ACC112 (cell line): ENCODE measurements at regions not wholly inside any gene's neighbourhood (a gene's known extent, or its start where the extent isn't known, plus 50 kb on each side); places are given as distances from the start of the nearest gene placed in this dataset.

ENCODE experiments used
- H2AFZ ChIP-seq: fragments of 200-600 bp; sonication (generic); one replicate; pipeline ENCODE4 v1.6.0; 2017; ENCODE audit warnings: antibody characterized with exemption, low read length; ENCODE audit not compliant: unreplicated experiment
- H3K27ac ChIP-seq: fragments of 200-600 bp; sonication (generic); 2 replicates; pipeline ENCODE4 v1.5.1; 2014; ENCODE audit warnings: low read depth, mild to moderate bottlenecking, antibody characterized with exemption, low read length, moderate library complexity
- H3K27me3 ChIP-seq: fragments of 200-600 bp; sonication (generic); 2 replicates; pipeline ENCODE4 v1.6.1; 2014; ENCODE audit warnings: mild to moderate bottlenecking, antibody characterized with exemption, low read length, moderate library complexity, mixed read lengths; ENCODE audit not compliant: insufficient read depth
- H3K36me3 ChIP-seq: fragments of 200-600 bp; sonication (generic); 2 replicates; pipeline ENCODE4 v1.6.1; 2016; ENCODE audit warnings: mild to moderate bottlenecking, antibody characterized with exemption, low read length, moderate library complexity, mixed read lengths; ENCODE audit not compliant: insufficient read depth
- H3K4me1 ChIP-seq: fragments of 200-600 bp; sonication (generic); one replicate; pipeline ENCODE4 v1.6.1; 2016; ENCODE audit warnings: low read length, mixed read lengths; ENCODE audit not compliant: insufficient read depth, unreplicated experiment, control insufficient read depth
- H3K4me3 ChIP-seq: fragments of 200-600 bp; sonication (generic); 2 replicates; pipeline ENCODE4 v1.5.1; 2014; ENCODE audit warnings: mild to moderate bottlenecking, low read depth, low read length
- H3K79me2 ChIP-seq: fragments of 200-600 bp; sonication (generic); one replicate; pipeline ENCODE4 v1.6.0; 2016; ENCODE audit warnings: low read length; ENCODE audit not compliant: control insufficient read depth, unreplicated experiment, insufficient read depth

GRCh38 chr3:116961106-116961505, 251.5 kb downstream of the TUSC7 start:
- Histone ChIP-seq H3K4me1 (no peaks in the 10 kb centered on the region), H3K27ac (no peak overlapping the region)

DNA sequence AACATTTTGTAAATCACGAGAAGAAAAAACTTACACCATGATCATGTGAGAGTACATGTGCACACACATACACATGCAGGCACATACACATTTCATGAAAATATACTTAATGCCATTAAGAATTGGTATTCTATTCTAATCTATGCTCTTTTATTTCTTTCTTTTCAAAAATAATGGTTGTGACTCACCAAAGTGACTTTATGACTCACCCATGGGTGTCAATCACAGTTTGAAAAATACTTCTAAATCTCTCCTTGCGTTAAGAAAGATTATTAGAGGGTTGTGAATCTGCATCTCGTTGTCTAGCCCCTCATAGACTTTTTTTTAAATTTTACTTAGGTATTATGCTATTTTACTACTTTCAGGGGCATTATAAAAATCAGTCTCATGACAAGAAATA, 254.2 kb downstream of the TUSC7 start:
- no peaks in the 10 kb centered on the region for H3K79me2 ChIP-seq
- no peaks in the 10 kb centered on the region for H3K4me1 ChIP-seq
- H2AFZ ChIP-seq = no peak overlapping the region
- no peak overlapping the region for H3K4me3 ChIP-seq
- peaks cover 3% of the 10 kb centered on the region; the same call in 1 of the 2 replicates for H3K27me3 ChIP-seq
- H3K27ac ChIP-seq = no peak overlapping the region
- H3K36me3 ChIP-seq = no peaks in the 10 kb centered on the region

More at GRCh38 chr3:116961106-116961505, 251.5 kb downstream of the TUSC7 start:
- H3K36me3 ChIP-seq = no peaks in the 10 kb centered on the region
- peaks cover 3% of the 10 kb centered on the region; the same call in 1 of the 2 replicates for H3K27me3 ChIP-seq
- no peaks in the 10 kb centered on the region for H3K79me2 ChIP-seq
- no peak overlapping the region for H2AFZ ChIP-seq
- H3K4me3 ChIP-seq = no peak overlapping the region

GRCh38 chr3:116966649-116967048, 257.1 kb downstream of the TUSC7 start:
- H3K27ac ChIP-seq = no peak overlapping the region
- no peak overlapping the region for H3K4me3 ChIP-seq
- H2AFZ ChIP-seq = no peak overlapping the region
- no peaks in the 10 kb centered on the region for H3K4me1 ChIP-seq
- no peaks in the 10 kb centered on the region for H3K27me3 ChIP-seq
- H3K36me3 ChIP-seq = no peaks in the 10 kb centered on the region
- H3K79me2 ChIP-seq = no peaks in the 10 kb centered on the region

DNA sequence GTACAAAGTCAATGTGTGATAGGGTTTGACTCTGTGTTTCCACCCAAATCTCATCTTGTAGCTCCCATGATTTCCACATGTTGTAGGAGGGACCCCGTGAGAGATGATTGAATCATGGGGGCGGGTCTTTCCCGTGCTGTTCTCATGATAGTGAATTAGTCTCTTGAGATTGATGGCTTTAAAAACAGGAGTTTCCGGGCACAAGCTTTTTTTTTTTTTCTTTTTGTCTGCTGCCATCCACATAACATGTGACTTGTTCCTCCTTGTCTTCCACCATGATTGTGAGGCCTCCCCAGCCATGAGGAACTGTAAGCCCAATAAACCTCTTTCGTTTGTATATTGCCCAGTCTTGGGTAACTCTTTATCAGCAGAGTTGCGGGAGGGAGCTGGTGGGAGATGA, 259.6 kb downstream of the TUSC7 start:
- Histone ChIP-seq H3K4me1 (no peaks in the 10 kb centered on the region), H3K27me3 (peaks cover 3% of the 10 kb centered on the region; the same call in 1 of the 2 replicates)

DNA sequence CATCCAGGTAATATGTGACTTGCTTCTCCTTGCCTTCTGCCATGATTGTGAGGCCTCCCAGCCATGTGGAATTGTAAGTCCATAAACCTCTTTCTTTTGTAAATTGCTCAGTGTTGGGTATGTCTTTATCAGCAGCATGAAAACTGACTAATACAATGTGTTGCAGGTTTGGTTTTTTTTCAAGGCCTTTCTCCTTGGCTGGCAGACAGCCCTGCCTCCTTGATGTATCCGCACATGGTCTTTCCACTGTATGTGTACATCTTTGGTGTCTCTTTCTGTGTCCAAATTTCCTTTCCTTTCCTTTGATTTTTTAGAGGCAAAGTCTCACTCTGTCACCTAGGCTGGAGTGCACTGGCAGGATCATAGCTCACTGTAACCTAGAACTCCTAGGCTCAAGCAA, 260.1 kb downstream of the TUSC7 start:
- no peak overlapping the region for H2AFZ ChIP-seq
- H3K79me2 ChIP-seq = no peaks in the 10 kb centered on the region
- H3K36me3 ChIP-seq = no peaks in the 10 kb centered on the region
- no peak overlapping the region for H3K27ac ChIP-seq
- no peak overlapping the region for H3K4me3 ChIP-seq
- H3K27me3 ChIP-seq = peaks cover 7% of the 10 kb centered on the region; the same call in 1 of the 2 replicates
- no peaks in the 10 kb centered on the region for H3K4me1 ChIP-seq

More for the DNA sequence above, 259.6 kb downstream of the TUSC7 start:
- Histone ChIP-seq H3K27ac (no peak overlapping the region), H2AFZ (no peak overlapping the region), H3K4me3 (no peak overlapping the region), H3K79me2 (no peaks in the 10 kb centered on the region), H3K36me3 (no peaks in the 10 kb centered on the region)

- Histone ChIP-seq H3K4me1 (no peaks in the 10 kb centered on the region), H3K27ac (no peak overlapping the region), H3K79me2 (no peaks in the 10 kb centered on the region), H3K4me3 (no peak overlapping the region), H3K36me3 (no peaks in the 10 kb centered on the region), H3K27me3 (peaks cover 18% of the 10 kb centered on the region), H2AFZ (no peak overlapping the region)
These were observed 262.0 kb downstream of the TUSC7 start for GRCh38 chr3:116971531-116971930.

DNA sequence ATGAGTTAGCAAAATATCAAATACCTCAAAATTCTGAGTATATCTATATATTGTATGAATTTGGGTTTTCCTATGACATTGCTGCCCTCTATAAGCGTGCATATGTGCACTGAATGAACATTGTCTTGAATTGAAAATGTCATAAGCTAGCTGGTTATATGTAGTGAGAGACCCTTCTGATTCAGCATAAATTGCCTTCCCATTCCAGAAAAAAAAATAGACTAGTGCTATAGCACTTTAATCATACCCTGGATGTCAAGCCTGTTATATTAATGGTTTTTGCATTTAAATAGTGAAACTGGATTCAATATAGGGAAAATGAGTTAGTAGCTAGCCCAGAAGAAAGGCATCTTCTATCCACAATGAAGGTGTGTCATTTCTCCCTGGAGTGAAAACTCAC, 265.1 kb downstream of the TUSC7 start:
- peaks cover 18% of the 10 kb centered on the region for H3K27me3 ChIP-seq
- no peaks in the 10 kb centered on the region for H3K4me1 ChIP-seq
- H3K36me3 ChIP-seq = no peaks in the 10 kb centered on the region
- H3K27ac ChIP-seq = no peak overlapping the region
- no peak overlapping the region for H2AFZ ChIP-seq
- H3K79me2 ChIP-seq = no peaks in the 10 kb centered on the region
- H3K4me3 ChIP-seq = no peak overlapping the region

GRCh38 chr3:116977441-116977840, 267.9 kb downstream of the TUSC7 start:
- H3K79me2 ChIP-seq = no peaks in the 10 kb centered on the region
- no peak overlapping the region for H3K4me3 ChIP-seq
- no peak overlapping the region for H3K27ac ChIP-seq
- H3K27me3 ChIP-seq = peaks cover 31% of the 10 kb centered on the region
- H3K4me1 ChIP-seq = no peaks in the 10 kb centered on the region
- no peaks in the 10 kb centered on the region for H3K36me3 ChIP-seq
- H2AFZ ChIP-seq = no peak overlapping the region

DNA sequence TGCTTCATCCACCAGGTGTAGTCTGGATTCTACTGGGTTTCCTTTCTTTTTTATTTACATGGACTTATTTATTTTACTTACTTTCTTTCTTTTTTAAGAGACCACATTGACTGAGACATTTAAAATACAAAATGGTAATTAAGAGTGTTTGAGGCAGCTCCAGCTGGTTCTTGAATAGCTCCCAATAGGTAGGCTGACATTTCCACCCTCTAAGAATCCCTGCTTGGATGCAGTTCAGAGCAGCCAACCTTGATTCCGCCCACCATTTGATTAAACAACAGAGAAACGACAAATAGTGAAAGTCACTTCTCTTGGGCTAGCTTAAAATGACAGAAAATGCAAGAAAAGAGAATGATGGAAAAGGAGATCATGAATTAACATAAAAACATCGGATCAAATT, 270.5 kb downstream of the TUSC7 start:
- no peak overlapping the region for H3K4me3 ChIP-seq
- no peaks in the 10 kb centered on the region for H3K4me1 ChIP-seq
- no peaks in the 10 kb centered on the region for H3K79me2 ChIP-seq
- H3K36me3 ChIP-seq = no peaks in the 10 kb centered on the region
- no peak overlapping the region for H3K27ac ChIP-seq
- peaks cover 26% of the 10 kb centered on the region for H3K27me3 ChIP-seq
- H2AFZ ChIP-seq = no peak overlapping the region

DNA sequence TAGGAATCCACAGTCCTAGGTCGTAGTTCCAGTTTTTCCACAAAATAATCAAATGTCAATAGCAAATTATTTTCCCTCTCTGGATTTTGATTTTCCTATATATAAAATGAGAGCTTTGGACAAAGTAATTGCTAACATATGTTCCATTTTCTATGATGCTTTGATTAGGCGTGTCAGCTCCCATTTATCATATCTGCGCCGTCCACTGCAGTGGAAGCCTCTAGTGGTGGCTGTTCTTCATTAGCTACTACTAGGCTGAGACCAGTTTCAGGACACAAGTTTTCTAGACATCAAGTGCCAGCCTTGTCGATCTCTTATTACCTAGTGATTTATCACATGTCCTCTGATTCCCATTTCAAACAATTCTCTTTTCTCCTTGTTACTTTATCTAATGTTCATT, 271.5 kb downstream of the TUSC7 start:
- Histone ChIP-seq H3K27me3 (peaks cover 19% of the 10 kb centered on the region; the same call in 1 of the 2 replicates), H3K79me2 (no peaks in the 10 kb centered on the region), H3K27ac (no peak overlapping the region), H2AFZ (no peak overlapping the region), H3K36me3 (no peaks in the 10 kb centered on the region), H3K4me1 (no peaks in the 10 kb centered on the region), H3K4me3 (no peak overlapping the region)

GRCh38 chr3:116984301-116984700, 274.7 kb downstream of the TUSC7 start:
- Histone ChIP-seq H2AFZ (no peak overlapping the region), H3K36me3 (no peaks in the 10 kb centered on the region), H3K4me3 (no peak overlapping the region), H3K27me3 (peaks cover 19% of the 10 kb centered on the region; the same call in 1 of the 2 replicates), H3K27ac (no peak overlapping the region), H3K4me1 (no peaks in the 10 kb centered on the region), H3K79me2 (no peaks in the 10 kb centered on the region)
